ENCODE measurements at regions not wholly inside any gene's neighbourhood (a gene's known extent, or its start where the extent isn't known, plus 50 kb on each side); places are given as distances from the start of the nearest gene placed in this dataset.

GRCh38 chr10:35797187-35797586 is 155.1 kb upstream of the FZD8 start:
- no peak for TF ChIP-seq CTCF (IDR thresholded peaks at IDR 0.05; ENCODE audit: low read length)
- TF ChIP-seq EZH2 (optimal IDR thresholded peaks at IDR 0.05; ENCODE audit: low read depth, low read length): no peak

Data from MM.1S (cell line).